Activated T-cell treated with anti-CD3 and anti-CD28 coated beads, Interleukin-2, amount 50 U/mL, for 48 hours (primary cell): ENCODE measurements at regions not wholly inside any gene's neighbourhood (a gene's known extent, or its start where the extent isn't known, plus 50 kb on each side); places are given as distances from the start of the nearest gene placed in this dataset.
A peak's percentile ranks its signal among the peaks of the same experiment; 100 is the strongest.

Experiments
- DNase-seq, 2 experiments: peaks; one replicate each; pipeline ENCODE4 v3.0.0-alpha.2; 2020

DNA sequence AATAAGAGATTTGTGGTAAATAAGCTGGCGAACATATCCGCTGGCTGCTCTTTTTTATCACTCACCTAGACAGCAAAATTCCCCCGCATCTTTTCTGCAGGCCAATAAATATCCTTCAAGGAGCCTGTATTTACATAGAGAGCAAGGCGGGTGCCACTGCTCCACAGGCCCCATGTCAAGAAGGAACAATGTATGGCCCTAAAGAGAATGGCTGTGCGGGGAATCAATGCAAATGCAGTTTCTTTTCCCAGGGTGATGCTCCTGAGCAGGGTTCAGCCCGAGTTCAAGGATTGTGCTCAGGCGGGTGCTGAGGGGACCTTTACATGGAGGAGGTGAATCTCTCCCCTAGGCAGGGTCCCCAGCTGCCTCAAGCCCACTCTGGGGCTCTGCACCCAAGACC, 494.2 kb upstream of the ZMIZ1 start:
- DNase-seq, result no peak

DNA sequence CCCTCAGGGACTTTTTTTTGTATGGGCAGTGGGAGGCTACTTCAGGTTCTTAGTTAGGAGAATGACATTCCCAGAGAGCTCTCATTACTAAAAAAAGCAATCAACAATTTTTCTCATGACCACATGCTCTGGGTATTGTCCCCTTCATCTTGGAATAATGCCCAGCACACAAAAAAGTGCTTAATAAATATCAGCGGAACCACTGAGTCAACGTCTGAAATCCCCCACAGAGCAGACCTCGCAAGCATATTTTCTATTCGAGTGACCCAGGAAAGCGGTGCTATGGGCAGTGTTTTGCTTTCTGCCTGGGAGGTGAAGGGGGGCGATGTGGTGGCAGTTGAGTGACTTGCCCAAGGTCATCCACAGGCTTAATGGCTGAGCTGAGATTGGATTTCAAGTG, 493.4 kb upstream of the ZMIZ1 start:
- DNase-seq, result no peak

DNA sequence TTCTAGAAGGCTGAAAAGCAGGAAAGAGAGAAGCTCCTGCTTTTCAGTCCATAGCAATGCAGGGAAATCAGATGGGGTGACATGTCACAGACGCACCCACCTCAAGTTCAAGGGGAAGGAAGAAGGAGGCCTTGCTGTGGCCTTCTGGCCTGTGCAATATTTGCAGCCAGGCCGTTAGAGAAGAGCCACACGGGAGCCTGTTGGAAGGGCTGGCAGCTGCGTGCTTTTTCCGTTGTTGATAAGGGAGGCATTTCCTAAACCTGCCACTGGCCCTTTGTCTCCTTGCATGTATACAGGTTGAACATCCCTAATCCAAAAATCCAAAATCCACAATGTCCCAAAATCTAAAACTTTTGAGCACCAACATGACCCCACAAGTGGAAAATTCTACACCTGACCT, 492.5 kb upstream of the ZMIZ1 start:
- no peak for DNase-seq

DNA sequence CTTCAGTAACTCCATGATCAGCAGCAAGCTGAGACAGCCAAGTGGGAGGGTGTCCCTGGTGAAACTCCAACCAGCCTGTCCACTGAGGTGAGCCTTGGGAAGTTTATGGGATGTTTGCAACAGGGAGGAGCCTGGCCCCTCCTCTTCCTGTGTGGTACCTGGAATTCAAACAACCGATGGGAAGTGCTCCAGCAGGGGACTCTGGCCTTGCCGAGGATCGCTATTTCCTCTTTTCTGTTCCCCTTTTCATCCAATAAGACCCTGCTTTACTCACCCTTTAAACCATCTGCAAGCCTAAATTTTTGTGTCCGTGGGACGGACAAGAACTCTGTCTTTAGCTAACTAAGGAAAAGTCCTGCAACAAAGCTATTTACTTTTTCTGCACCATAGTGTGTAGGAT, 491.1 kb upstream of the ZMIZ1 start:
- DNase-seq, result no peak

DNA sequence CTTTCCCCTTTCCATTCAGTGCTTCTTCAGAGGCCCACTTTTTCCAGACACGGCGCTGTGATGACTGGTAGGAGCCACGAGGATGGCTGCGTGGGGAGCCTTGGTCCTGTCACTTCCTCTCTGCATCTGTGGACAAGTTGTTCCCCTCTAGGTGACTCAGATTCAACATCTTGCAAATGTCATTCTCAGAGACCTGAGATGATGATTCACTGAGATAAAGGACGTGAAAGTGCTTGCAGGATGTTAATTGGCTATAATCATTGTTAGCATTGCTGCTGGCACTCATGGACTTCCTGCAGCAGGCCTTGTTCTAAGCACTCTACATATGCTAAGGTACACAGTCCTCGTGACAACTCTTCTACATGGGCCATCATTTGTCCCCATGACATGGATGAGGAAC, 489.8 kb upstream of the ZMIZ1 start:
- DNase-seq, result peak; percentile 67 to 75

DNA sequence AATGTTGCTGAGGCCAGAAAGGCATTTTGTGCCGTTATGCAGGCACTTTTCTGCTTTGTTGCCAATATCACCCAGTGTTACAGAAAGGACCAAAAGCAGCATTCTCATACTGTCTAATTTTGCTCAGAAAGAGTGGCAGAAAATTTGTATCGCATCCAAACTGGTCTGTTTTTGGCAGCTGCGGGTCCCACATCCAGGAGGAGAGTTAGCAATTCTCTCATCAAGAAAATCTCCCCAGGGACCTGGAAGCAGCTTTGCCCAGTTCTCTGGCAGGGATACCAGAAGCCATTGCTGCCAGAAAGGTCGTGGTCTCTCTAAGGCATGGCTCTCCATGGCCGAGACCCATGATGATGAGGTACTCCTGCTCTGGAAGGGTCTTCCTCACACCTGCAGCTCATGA, 489.2 kb upstream of the ZMIZ1 start:
- no peak for DNase-seq

DNA sequence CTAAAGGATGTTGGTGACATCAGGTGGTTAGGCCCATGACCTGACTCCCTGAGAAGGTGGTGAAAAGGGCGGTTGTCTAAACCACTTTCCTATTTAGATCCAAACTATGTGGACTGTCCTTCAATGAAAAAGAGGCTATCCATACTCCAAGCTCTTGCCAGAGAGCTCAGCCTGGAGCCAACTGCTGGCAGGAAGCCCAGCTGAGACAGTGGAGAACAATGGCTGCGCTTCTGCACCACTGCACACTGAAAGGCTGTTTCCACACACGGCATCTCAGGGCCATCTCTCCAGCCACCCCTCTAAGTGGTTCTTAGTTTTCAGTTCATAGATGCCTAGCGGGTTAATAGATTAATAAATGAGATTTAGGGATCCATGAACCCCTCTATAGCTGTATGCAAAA, 488.8 kb upstream of the ZMIZ1 start:
- no peak for DNase-seq

DNA sequence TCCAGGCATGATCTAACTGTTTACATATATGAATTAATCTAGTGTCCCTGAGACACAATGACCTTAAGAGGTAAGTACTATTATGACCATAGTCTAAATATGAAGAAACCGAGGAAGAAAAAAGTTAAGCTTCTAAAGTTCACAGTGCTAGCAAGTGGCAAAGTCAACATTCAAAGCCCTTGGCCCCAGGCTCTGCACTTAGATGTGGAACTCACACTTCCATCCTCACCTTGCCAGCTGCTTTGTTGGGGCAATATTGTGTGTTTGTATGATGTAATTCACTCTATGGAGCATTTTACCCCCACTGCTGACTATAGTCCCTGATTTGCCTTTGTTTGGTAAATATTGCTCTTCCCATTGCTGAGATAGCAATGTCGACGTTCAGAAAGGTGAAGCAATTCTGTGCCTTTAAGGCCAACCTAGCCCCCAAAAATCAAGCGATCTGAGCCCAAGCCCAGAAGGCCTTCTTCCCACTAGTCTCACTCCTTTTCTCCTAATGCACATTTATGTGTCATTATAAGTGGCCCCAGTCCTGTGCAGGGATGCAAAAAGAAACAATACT, 487.6 kb upstream of the ZMIZ1 start:
- no peak for DNase-seq

DNA sequence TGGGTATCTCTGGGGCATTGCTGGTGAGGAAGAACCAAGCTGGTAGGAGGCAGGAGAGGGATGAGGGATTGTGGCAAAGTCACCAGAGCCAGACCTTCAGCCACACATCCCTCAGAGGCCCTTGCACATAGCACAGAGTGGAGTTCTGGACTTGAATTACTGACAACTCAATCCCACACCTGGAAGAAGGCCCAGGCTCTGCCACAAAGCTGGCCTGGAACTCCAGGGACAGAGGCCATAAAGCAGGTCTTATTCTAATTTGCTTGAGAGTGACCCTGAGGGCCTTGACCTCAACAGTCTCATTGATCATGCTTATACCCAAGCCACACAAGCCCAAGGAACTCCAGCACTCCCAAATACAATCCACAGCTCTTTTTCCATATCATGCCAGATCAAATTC, 486.2 kb upstream of the ZMIZ1 start:
- no peak for DNase-seq

DNA sequence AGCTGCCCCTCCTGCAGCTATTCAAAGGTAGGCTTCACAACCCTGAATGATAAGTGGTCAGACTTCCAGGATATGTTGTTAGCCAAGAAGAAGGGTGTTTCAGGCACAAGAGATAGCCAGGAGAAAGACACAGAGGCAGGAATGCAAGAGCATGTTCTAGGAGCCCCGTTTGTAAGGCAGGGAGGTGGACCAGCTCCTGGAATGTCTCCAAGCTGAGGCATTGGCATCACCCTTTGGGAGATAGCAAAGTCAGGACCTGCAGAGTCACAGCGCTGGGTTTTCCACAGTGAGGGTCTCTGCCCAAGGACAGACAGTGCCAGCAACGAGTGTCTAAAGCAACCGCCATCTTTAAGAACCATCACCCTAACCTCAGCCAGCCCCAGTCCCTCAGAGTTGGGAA, 484.5 kb upstream of the ZMIZ1 start:
- DNase-seq, result no peak

DNA sequence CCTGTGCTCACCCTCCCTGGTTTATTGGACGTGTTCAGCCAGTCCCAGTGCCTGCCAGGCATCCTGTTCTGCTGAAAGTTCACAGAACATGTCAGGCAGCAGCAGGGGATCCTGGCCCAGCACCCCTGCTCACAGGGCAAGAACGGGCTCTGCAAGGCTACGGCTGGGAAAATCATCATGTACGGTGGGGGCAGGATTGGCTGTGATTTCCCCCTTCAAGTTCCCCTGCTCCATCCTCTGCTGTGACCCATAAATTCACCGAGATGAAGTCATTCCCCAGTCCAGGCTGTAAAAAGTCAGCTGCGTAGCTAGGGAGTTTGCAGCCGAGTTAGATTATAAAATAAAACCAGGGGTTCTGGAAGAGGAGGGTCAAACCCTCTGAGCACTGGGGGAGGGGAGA, 484.1 kb upstream of the ZMIZ1 start:
- DNase-seq, result no peak

DNA sequence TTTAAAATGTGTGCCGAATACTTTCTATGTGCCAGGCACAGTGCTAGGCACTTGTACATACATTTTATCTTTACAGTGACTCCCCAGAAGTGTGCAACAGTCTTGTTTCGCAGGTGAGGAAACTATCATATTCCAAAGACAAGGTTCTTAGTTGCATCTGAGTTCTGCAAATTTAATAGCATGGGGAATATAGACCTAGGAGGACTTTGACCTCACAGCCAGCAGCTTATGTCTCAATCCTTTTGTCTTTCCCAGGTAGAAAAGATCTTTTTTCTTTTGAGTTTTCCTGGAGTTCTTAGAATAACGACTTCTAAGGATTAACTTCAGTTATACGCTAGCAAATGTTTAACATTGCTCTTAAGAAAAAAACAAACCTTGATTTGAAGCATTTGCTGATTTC, 482.8 kb upstream of the ZMIZ1 start:
- DNase-seq, result no peak

DNA sequence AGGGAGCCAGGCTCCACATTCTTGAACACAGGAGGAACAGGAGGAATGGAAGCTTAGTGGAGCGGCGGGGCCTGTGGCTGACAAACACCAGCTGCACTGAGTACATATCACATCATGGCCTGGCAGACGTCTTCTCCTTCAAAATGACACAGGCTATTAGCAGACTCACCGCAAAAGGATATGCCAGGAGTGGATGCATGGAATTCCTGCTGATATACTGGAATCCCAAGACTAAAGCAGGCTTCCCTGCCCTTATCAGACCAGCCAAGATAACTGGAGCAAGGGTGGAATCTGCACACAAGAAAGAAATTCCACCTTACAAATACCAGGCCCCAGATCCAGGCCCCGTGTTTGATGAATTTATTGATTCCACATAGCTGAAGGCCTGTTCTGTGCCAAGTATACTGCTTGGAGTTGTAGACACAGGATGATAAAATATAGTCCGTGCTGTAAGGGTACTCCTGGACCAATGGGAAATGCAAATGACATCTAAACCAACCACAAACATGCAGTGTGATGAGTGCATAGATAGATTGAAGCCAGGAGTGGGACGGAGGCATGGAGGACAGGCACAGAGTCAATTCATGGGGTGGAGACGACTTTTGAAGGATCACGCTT, 480.5 kb upstream of the ZMIZ1 start:
- no peak for DNase-seq

DNA sequence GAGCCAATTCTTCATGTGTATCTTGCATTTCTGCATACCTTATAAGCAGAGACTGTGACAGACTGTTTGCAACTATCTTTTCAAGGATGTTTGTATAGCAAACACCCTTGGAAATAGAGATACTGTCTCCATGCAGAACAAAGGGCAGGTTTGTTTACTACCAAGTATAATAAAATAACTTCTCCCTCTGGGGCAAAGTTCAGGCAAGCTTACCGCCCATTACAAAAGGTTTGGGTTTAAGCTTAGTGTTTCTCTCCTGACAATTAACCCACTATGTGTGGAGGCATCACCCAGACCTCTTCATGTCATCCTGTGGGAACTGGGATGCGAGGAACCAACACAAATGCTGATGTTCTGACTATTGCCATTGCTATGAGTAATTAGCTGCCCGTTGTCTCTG, 479.1 kb upstream of the ZMIZ1 start:
- DNase-seq, result no peak

DNA sequence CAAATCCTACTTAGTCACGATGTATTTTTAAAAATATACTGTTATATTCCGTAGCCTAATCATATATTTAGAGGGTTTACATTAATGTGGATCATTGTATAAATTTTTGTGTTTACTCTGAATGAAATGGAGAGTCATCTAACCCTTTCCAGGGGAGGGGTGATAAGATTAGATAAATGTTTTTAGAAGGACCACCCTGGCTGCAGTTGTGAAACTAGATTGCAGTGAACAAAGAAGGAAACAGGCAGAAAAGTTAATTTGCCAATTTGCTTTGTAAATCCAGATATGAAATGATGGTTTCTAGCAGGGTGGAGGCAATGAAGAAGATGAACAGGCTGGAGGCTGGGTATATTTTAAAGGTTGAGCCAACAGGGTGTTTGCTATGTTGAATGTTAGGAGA, 477.7 kb upstream of the ZMIZ1 start:
- no peak for DNase-seq

DNA sequence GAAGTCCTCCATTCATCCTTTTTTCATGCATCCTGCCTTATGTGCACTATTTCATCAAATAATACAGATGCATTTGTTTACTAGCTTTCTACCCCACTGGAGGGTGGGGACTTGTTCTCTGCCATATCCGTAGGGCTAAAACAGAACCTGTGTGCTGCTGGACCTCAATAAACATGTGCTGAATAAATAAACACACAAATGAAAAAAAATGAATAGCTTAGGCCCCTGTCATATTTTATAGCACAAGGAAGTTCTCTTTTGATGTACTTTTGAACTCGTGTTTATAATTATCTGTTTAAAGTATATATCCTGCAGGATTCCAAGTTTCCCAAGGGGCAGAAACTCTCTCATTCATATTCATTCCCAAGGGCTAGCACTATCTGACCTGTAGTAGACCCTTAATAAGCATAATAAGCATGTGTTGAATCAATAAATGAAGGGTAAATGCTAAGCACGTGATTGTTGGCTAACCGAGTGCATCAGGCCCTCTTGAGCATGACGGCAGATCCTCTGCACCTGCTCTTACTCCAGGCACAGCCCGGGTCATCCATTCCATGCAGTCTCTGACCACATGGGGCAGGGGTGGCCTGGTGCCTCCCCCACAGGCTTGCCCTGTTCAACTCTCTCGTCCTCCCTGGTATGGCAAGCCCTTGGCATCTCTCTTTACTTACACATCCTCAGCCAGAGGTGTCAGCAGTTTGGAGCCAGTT, 474.1 kb upstream of the ZMIZ1 start:
- DNase-seq, result no peak

DNA sequence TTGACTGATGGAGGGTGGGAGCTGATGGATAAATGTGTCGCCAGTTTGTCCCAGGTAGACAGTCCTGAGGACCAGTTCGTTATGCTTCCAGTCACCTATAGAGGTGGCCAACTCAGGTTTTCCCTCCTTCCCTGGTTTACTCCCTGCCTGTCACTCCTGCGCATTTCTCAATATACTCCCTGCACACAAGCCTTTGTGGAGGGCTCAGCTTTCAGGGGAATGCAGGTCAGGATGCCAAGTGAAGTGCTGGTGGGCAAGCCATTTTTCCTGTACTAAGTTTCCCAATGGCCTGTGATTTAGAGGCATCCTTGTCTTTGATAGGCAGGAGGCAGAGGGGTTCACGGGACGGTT, 473.5 kb upstream of the ZMIZ1 start:
- no peak for DNase-seq

DNA sequence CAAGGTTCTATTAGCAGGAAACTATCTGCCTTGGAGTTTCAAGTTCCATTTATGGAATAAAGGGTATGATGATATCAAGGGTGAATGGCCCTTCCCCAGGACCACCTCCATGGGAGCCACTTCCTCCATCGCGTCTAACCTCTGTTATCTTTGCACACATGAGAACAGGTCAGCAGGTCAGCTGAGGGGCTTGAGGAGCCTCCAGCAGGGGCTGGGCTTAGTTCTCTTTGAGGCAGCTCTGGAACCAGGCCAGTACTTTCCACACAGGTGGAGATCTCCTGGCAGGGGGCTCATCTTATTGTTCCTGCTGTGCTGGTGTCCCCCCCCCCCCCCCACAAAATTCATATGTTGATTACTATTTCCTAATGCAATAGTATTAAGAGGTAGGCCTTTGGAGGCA, 472.2 kb upstream of the ZMIZ1 start:
- no peak for DNase-seq

DNA sequence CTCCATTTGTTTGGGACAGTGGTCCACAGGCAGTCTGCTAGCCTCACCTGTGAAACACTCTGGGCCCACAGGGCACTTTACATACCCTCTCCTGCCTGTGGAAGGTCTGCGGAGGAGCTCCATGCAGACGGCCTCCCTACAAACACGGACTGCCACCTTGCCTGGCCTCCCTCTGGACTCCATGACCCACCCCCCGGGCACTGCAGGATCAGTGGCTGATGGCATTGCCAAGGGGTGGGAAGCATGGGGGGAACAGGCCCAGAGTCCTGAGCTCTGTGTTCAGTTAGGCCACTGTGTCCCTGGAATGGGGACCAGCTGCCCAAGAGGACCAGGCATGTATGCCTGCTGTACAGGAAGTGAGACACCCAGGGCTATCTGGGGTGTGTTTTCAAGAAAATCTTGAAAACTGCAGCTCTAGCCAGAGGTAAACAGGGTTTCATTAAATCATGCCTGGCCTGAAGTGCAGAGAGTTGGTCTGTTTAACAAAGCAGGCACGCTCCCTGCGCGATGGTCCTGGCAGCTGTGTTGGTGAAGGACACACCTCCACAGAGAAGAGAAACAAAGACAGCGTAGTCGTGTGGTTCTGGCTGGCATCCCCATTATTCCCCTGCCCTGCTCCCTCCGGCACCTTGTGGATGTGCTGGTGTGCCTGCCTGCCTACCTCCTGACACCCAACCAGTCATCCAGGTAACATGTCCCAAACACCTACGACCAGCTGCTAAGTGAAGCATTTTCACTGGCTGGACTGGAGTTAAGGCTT, 470.8 kb upstream of the ZMIZ1 start:
- DNase-seq, result no peak

DNA sequence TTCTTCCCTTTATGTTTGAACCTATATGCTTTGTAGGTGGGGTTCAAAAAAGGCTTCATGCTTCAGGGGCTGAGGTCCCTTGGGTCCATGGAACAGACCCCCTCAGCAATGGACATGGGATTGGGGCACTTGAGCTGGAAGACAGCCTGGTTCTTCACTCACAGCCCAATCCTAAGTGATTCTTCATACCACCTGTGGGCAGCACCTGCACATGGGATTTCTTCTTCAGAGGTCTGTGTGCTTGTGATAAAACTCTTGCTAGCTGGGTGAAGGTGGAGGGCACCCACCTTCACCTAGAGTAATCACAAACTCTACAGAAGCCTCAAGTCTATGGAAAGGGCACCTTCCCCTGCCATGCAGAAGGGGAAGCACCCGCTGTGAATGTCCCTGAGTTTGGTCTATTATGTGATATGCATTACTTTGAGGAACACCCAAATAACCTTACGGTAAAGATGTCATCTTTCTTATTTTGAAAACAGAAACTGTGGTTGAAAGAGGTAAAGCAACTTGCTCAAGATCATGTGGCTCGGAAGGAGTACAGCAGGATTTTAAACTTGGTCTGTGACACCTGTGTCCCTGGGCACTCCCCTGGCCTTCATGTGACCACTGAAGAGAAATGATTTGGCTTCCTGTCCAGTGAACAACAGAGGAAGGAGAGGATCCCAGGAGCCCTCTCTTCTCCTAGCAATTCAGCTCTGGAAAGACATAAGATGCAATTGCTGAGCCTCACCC, 469.5 kb upstream of the ZMIZ1 start:
- no peak for DNase-seq

DNA sequence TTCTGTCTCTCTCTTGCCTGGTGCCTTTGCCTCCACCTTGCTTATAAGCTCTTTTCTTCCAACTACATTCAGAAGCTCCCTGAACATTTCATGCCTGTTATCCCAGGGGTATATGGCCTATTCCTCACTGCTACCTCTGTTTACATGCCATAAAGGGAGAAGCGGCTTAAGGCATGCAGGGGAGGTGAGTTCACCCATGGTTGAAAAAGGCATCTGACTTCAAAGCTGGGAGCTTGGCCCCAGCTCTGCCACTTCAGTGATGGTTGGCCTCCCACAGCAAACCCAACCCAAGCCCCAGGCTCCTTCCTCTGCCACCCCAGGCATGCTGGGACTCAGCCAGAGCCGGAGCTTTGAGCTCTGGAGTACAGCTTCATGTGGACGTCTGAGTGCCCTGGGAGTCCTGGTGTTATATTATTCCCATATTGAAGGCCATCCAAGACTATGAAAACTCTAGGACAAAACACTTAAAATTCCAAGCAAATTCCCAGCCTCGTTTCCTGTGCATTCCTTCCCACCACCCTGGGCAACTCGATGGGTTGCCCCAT, 468.6 kb upstream of the ZMIZ1 start:
- DNase-seq, result no peak

DNA sequence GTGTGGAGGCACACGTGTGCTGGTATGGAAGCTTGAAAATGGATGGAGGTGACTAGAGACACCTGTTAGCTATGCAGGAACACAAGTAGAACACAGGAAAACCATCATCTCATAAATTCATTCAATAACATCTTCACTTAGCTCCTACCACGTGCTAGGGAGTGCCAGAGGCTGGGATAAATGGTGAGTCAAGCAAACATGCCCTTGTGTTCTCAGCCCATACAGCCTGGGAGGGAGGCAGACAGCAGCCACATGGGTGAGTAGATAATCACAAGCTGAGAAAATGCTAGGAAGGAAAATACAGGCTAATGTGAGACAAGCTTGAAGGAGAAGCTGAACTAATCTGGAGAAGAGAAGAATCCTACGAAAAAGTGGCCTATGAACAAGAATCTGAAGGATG, 468.0 kb upstream of the ZMIZ1 start:
- DNase-seq, result no peak
